ENCODE measurements at regions not wholly inside any gene's neighbourhood (a gene's known extent, or its start where the extent isn't known, plus 50 kb on each side); places are given as distances from the start of the nearest gene placed in this dataset.

GRCh38 chr3:99084156-99084555, 182.7 kb upstream of the DCBLD2 start:
- no peak for DNase-seq

GRCh38 chr3:99071096-99071495, 169.6 kb upstream of the DCBLD2 start:
- no peak for DNase-seq

GRCh38 chr3:99069973-99070372, 168.5 kb upstream of the DCBLD2 start:
- DNase-seq = no peak

- peak; percentile 58 for DNase-seq
These were observed 165.4 kb upstream of the DCBLD2 start for GRCh38 chr3:99066863-99067262.

GRCh38 chr3:99049164-99049563, 147.7 kb upstream of the DCBLD2 start:
- no peak for DNase-seq

- no peak for DNase-seq
These were observed 140.3 kb upstream of the DCBLD2 start for GRCh38 chr3:99041747-99042146.

- no peak for DNase-seq
These were observed 130.3 kb upstream of the DCBLD2 start for GRCh38 chr3:99031778-99032177.

GRCh38 chr3:99023590-99024192, 122.2 kb upstream of the DCBLD2 start:
- DNase-seq = peak; percentile 51

- no peak for DNase-seq
These were observed 120.0 kb upstream of the DCBLD2 start for GRCh38 chr3:99021466-99021865.

GRCh38 chr3:99016452-99016851, 115.0 kb upstream of the DCBLD2 start:
- no peak for DNase-seq

- no peak for DNase-seq
These were observed 112.4 kb upstream of the DCBLD2 start for GRCh38 chr3:99013777-99014315.

GRCh38 chr3:99013077-99013476, 111.6 kb upstream of the DCBLD2 start:
- no peak for DNase-seq

- no peak for DNase-seq
These were observed 110.6 kb upstream of the DCBLD2 start for GRCh38 chr3:99012051-99012450.

GRCh38 chr3:99009851-99010250, 108.4 kb upstream of the DCBLD2 start:
- peak; percentile 6 for DNase-seq

- no peak for DNase-seq
These were observed 105.2 kb upstream of the DCBLD2 start for GRCh38 chr3:99006686-99007085.

GRCh38 chr3:98999675-99000074, 98.2 kb upstream of the DCBLD2 start:
- no peak for DNase-seq

- DNase-seq = peak; percentile 40
These were observed 92.8 kb upstream of the DCBLD2 start for GRCh38 chr3:98994128-98994762.

- no peak for DNase-seq
These were observed 89.9 kb upstream of the DCBLD2 start for GRCh38 chr3:98991393-98991792.

GRCh38 chr3:98990657-98991056, 89.2 kb upstream of the DCBLD2 start:
- DNase-seq = no peak

GRCh38 chr3:98986073-98986472, 84.6 kb upstream of the DCBLD2 start:
- DNase-seq = no peak

GRCh38 chr3:98985431-98985830, 83.9 kb upstream of the DCBLD2 start:
- no peak for DNase-seq

GRCh38 chr3:98984024-98984423, 82.5 kb upstream of the DCBLD2 start:
- DNase-seq = no peak

- DNase-seq = no peak
These were observed 80.9 kb upstream of the DCBLD2 start for GRCh38 chr3:98982351-98982750.

GRCh38 chr3:98980915-98981596, 79.6 kb upstream of the DCBLD2 start:
- DNase-seq = no peak
